ENCODE measurements at regions not wholly inside any gene's neighbourhood (a gene's known extent, or its start where the extent isn't known, plus 50 kb on each side); places are given as distances from the start of the nearest gene placed in this dataset.

- no peaks in the 10 kb centered on the region; a peak in 1 of 4 replicates for H3K4me1 ChIP-seq (ENCODE audit: control insufficient read depth in 1 of 2, insufficient read depth in 2 of 2, low read length in 2 of 2)
- H3K79me2 ChIP-seq (ENCODE audit: insufficient read depth, low read length), result no peaks in the 10 kb centered on the region
- no peaks in the 10 kb centered on the region for H4K20me1 ChIP-seq (ENCODE audit: insufficient read depth)
- BruUV-seq (replicated peaks), result no TSS peak
- no peak overlapping the region for H3K9ac ChIP-seq (ENCODE audit: low read length)
- ATAC-seq (peak; percentile 53), DNase-seq (ENCODE audit: low read depth, low spot score) (no peak)
- H3K4me2 ChIP-seq (ENCODE audit: low read length), result no peak overlapping the region
- no peaks in the 10 kb centered on the region for H3K9me2 ChIP-seq (ENCODE audit: insufficient read depth)
- H3K27ac ChIP-seq (ENCODE audit: low read depth, low read length), result no peak overlapping the region
- no peaks in the 10 kb centered on the region for H3K36me3 ChIP-seq (ENCODE audit: control insufficient read depth in 1 of 2, insufficient read depth in 2 of 2, low read length in 2 of 2)
- POLR2A ChIA-PET, result no interaction called here
- no peak for TF ChIP-seq SP1 (IDR thresholded peaks at IDR 0.05; ENCODE audit: low read depth)
- TF ChIP-seq POLR2AphosphoS5 (IDR thresholded peaks at IDR 0.05; ENCODE audit: low read depth, low read length), result no peak
- no peak for TF ChIP-seq ELF1 (IDR thresholded peaks at IDR 0.05; ENCODE audit: borderline replicate concordance, low read depth)
- no peak for TF ChIP-seq CEBPB (IDR thresholded peaks at IDR 0.05; ENCODE audit: low read depth)
- TF ChIP-seq ATF3 (IDR thresholded peaks at IDR 0.05), result no peak
- TF ChIP-seq EGR1 (IDR thresholded peaks at IDR 0.05; ENCODE audit: low read depth), result no peak
- TF ChIP-seq EZH2 (IDR thresholded peaks at IDR 0.05), result no peak
- no peak for TF ChIP-seq SRF (IDR thresholded peaks at IDR 0.05; ENCODE audit: low read depth)
- no peak for TF ChIP-seq POLR2A (IDR thresholded peaks at IDR 0.05; ENCODE audit: borderline replicate concordance, extremely low read depth, insufficient read depth, insufficient read length)
- TF ChIP-seq FOSL1 (IDR thresholded peaks at IDR 0.05; ENCODE audit: low read depth), result no peak
- TF ChIP-seq ZBTB33 (IDR thresholded peaks at IDR 0.05; ENCODE audit: extremely low read depth, insufficient replicate concordance, low read length), result no peak
- TF ChIP-seq MAX (IDR thresholded peaks at IDR 0.05), result no peak
- TF ChIP-seq EZH2phosphoT487 (IDR thresholded peaks at IDR 0.05; ENCODE audit: borderline replicate concordance), result no peak
- no peak for TF ChIP-seq ZFX (IDR thresholded peaks at IDR 0.05)
- no peak overlapping the region for H2AFZ ChIP-seq (ENCODE audit: low read depth, low read length, poor library complexity, severe bottlenecking)
- no peak overlapping the region for H3K4me3 ChIP-seq (replicated peaks in 1 of 2; ENCODE audit: low read depth in 1 of 2, low read length in 2 of 2)
- no peaks in the 10 kb centered on the region for H3K27me3 ChIP-seq (ENCODE audit: insufficient read depth, low read length)
- RAD21 ChIA-PET (ENCODE audit: low non-redundant PET in 1 of 2, low total read pairs in 2 of 2, uncharacterized antibody in 2 of 2, unreplicated experiment in 2 of 2), result no interaction called here
- H3K9me3 ChIP-seq (ENCODE audit: control insufficient read depth in 1 of 2, insufficient read depth in 1 of 2, low read depth in 1 of 2, low read length in 2 of 2), result no peaks in the 10 kb centered on the region
- intact Hi-C loops (cut with micrococcal nuclease), result no loop called here
- CTCF ChIA-PET, result no interaction called here
Measured at GRCh38 chr20:56730003-56730402, 100.9 kb downstream of the TFAP2C start.
